Stimulated activated CD8-positive, alpha-beta memory T cell treated with anti-CD3 and anti-CD28 coated beads, Interleukin-2, amount 100 ng/mL, for 48 hours (primary cell): ENCODE measurements at regions not wholly inside any gene's neighbourhood (a gene's known extent, or its start where the extent isn't known, plus 50 kb on each side); places are given as distances from the start of the nearest gene placed in this dataset.
"Not testable (repeated sequence)": the region's sequence is repeated elsewhere in the genome, so short reads cannot be mapped to it uniquely, and the experiment has no call there.

Experiments
- DNase-seq, 2 donors: peaks; one replicate each; pipeline ENCODE4 v3.0.0-alpha.2; 2020; ENCODE audit warnings: low read depth in 2 of 2

GRCh38 chr4:116546759-116547158 lies 538.6 kb downstream of the TRAM1L1 start:
- no peak for DNase-seq

GRCh38 chr4:116544946-116545345 lies 540.4 kb downstream of the TRAM1L1 start:
- DNase-seq = no peak

DNA sequence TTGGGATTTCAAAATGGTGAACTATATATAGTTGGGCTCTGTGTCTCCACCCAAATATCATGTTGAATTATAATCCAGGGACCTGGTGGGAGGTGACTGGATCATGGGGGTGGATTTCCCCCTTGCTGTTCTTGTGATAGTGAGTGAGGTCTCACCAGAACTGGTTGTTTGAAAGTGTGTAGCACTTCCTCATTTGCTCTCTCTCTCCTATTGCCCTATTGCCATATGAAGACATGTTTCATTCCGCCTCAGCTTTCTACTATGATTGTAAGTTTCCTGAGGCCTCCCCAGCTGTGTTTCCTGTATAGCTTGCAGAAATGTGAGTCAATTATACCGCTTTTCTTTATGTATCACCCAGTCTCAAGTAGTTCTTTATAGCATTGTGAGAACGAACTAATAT lies 545.6 kb downstream of the TRAM1L1 start:
- no peak for DNase-seq

DNA sequence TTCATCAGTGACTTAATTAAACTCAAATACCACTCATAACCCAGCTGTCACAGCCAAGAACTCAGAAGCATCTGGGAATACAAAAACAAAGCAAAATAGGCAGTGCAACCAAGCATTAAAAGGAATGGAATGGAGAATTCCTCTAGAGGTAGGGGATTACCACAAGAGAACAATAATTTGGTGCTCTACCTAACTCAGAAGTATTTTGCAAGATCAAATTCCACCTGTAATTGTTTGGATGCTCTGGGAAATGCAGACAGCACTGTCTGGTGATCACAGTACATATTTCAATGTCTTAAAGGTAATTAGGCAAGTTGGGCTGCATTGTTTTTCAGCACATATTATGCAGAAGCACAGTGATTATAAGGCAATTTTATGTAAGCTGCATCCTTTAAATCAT lies 547.5 kb downstream of the TRAM1L1 start:
- no peak for DNase-seq

DNA sequence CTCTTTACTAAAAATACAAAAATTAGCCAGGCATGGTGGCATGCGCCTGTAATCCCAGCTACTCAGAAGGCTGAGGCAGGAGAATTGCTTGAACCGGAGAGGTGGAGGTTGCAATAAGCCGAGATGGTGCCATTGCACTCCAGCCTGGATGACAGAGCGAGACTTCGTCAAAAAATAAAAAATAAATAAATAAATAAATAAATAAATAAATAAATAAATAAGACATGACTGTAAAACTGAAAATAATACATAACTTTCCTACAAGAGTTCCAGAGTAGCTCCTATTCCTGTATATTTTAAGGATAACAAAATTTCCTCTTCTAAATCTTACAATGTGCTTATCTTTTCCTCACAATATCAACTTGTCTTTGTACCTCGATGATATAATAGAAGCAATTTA lies 549.4 kb downstream of the TRAM1L1 start:
- DNase-seq = not testable (repeated sequence)

DNA sequence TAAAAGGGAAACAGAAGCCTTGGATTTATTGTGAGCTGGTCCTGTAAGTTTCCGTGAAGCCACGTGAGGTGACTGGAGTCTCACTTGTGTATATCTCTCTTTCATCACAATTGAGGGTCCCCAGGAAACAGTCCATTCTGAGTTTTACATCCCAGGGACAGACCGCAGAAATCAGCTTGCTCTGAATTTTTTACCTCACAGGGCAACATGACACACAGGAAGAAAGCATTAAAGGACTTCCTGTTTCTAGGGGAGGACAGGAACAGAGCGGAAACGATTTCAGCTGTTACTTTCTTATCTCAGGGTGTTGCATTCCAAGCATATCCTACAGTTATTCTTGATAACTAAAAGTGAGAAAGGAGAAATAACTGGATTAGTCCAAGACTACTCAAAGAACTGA lies 553.5 kb downstream of the TRAM1L1 start:
- no peak for DNase-seq

DNA sequence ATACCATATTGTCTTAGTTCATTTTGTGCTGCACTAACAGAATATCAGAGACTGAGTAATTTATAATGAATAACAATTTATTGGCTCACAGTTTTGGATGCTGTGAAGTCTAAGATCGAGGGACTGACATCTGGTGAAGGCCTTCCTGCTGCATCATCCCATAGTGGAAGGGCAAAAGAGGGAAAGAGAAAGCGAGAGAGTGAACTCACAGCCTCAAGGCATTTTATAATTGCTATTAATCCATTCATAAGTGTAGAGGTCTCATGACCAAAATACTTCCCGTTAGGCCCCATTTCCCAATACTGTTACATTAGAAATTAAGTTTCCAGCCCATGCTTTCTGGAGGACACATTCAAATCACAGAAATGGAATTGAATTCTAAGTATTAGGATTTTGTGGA lies 554.4 kb downstream of the TRAM1L1 start:
- DNase-seq = no peak

DNA sequence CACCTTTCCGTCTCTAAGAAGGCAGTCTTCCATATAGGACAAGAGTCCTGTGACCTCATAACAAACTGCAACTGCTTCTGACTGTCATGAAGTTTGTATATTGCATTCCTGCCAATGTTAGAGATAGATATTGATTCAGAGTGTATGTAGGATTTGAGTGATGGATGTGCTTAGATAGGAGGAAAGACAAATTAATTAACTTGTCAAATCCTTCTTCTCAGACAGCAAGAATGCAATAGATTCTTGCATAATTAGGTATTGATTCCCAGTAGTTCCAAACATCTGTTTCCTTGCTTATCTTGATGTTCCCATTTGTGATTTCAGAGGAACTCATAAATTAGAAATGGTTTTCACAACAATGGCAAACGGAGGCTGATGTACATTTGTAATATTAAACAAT lies 555.3 kb downstream of the TRAM1L1 start:
- no peak for DNase-seq

DNA sequence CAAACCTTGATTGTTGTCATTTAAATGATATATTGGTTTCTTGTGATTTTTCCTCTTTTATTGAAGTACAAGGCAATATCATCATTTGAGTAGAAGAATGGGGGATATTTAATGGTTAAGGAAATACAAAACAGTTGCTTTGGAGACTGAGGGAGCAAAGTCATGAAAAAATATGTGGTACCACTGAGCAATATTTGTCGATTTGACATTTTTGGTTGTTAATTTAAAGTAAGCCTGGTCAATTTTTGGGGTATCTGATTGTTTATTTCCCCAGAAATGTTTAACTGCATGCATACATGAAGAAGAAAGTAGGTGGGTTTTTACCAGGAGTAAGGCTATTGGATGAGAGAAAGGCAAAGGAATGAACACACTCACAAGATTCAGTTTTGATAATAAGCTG lies 556.2 kb downstream of the TRAM1L1 start:
- no peak for DNase-seq

- DNase-seq = no peak
These were observed 562.5 kb downstream of the TRAM1L1 start for GRCh38 chr4:116522922-116523321.

DNA sequence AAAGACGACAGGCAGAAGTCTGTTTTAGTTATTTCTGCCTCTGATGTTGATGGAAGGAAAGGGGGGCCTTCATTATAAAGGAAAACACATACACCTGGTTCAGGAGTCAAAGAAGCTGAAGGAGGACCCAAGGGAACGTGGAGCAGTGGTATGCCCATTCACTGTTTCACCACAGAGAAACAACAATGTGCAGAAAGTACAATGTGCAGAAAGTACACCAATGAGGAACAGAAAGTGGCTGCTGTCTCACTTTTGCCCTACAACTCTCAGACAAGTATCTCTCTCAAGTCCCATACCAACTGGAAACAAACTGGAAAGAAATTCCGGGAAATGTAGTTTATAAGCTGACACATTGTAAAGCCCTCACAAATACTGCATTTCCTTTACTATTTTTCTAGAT lies 564.5 kb downstream of the TRAM1L1 start:
- no peak for DNase-seq

- DNase-seq = no peak
These were observed 568.7 kb downstream of the TRAM1L1 start for GRCh38 chr4:116516711-116517110.

GRCh38 chr4:116515959-116516358 lies 569.4 kb downstream of the TRAM1L1 start:
- DNase-seq = no peak

GRCh38 chr4:116512552-116512951 lies 572.8 kb downstream of the TRAM1L1 start:
- no peak for DNase-seq

GRCh38 chr4:116501954-116502353 lies 583.4 kb downstream of the TRAM1L1 start:
- no peak for DNase-seq

GRCh38 chr4:116500225-116500624 lies 585.2 kb downstream of the TRAM1L1 start:
- DNase-seq = no peak

GRCh38 chr4:116489739-116490138 lies 595.6 kb downstream of the TRAM1L1 start:
- DNase-seq = no peak

DNA sequence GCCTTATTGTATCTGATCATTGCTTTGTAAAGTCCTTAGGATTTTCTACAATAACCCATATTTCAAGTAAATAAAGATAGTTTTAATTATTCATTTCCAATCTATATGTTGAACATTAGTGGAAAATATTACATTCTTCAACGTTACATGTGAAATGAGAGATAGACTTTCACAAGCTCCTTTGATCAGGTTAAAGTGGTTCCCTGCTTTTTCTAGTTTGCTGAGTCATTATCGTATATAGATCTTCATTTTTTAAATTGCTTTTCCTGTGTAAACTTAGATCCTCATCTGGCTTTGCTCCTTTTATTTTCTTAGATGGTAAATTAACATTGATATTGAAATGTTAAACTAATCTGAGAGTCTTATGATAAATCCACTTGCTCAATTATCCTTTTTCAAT lies 599.0 kb downstream of the TRAM1L1 start:
- DNase-seq = no peak

- no peak for DNase-seq
These were observed 604.8 kb downstream of the TRAM1L1 start for GRCh38 chr4:116480546-116480945.

GRCh38 chr4:116478343-116478742 lies 607.0 kb downstream of the TRAM1L1 start:
- no peak for DNase-seq

DNA sequence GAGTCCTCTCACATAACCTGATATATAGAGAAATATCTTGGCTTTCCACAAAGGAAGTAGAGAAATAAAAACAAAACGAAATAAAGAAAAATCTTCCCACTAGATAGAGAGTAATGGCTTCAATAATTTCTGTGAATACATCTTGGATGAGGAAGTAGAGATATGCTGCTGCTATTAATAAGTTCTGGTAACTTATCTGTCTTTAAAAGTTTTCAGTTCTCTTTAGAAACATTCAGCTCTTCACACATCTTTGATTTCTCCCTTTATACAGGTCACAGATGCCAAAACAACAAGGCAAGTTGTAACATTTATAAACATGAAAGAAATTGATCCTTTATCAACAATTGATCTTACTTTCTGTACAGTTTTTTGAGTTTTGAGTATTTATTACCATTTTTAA lies 615.8 kb downstream of the TRAM1L1 start:
- no peak for DNase-seq

- DNase-seq = no peak
These were observed 632.2 kb downstream of the TRAM1L1 start for GRCh38 chr4:116453127-116453526.

DNA sequence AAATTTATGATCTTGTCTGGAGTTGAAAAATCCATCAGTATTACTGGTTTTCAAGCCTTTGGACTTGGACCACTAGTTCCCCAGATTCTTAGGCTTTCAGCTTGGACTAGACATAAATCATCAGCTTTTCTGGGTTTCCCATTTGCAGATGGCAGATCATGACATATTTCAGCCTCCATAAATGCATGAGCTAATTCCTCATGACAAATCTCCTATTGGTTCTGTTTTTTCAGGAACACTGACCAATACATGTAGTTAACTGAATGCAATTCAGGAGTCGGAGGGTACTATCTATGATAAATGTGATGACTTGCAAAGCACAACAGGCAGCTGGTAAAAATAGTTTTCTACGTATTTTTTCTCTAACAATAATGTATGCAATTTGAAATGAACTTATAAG lies 635.6 kb downstream of the TRAM1L1 start:
- no peak for DNase-seq

GRCh38 chr4:116444117-116444516 lies 641.3 kb downstream of the TRAM1L1 start:
- DNase-seq = no peak
